Erythroblast (primary cell): ENCODE measurements at regions not wholly inside any gene's neighbourhood (a gene's known extent, or its start where the extent isn't known, plus 50 kb on each side); places are given as distances from the start of the nearest gene placed in this dataset.
"Not testable (repeated sequence)": the region's sequence is repeated elsewhere in the genome, so short reads cannot be mapped to it uniquely, and the experiment has no call there.

Source experiments
- GATA1 ChIP-seq: IDR thresholded peaks from 2 replicates; pipeline ENCODE4 v1.6.1; 2011; ENCODE audit warnings: low read depth, mild to moderate bottlenecking, control low read depth, low read length, moderate library complexity
- POLR2A ChIP-seq: IDR thresholded peaks from 2 replicates; pipeline ENCODE4 v1.6.1; 2011; ENCODE audit warnings: mild to moderate bottlenecking, low read length

DNA sequence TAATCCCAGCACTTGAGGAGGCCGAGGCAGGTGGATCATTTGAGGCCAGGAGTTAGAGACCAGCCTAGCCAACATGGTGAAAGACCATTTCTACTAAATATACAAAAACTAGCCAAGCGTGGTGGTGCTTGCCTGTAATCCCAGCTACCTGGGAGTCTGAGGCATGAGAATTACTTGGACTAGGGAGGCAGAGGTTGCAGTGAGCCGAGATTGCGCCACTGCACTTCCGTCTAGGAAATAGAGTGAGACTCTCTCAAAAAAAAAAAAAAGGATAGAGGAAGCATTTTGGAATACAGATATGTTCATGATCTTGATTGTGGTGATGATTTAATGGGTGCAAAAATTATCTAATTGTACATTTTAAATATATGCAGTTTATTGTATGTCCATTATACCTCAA lies 67.8 kb upstream of the GBE1 start:
- TF ChIP-seq POLR2A, GATA1: not testable (repeated sequence)
